HG03064 (cell line): ENCODE measurements at regions not wholly inside any gene's neighbourhood (a gene's known extent, or its start where the extent isn't known, plus 50 kb on each side); places are given as distances from the start of the nearest gene placed in this dataset.

Source experiments
- ATAC-seq: cut with Tn5 transposase; IDR thresholded peaks from one replicate; pipeline ENCODE4 v1.9.1; 2021; ENCODE audit warnings: low read depth; ENCODE audit not compliant: unreplicated experiment

DNA sequence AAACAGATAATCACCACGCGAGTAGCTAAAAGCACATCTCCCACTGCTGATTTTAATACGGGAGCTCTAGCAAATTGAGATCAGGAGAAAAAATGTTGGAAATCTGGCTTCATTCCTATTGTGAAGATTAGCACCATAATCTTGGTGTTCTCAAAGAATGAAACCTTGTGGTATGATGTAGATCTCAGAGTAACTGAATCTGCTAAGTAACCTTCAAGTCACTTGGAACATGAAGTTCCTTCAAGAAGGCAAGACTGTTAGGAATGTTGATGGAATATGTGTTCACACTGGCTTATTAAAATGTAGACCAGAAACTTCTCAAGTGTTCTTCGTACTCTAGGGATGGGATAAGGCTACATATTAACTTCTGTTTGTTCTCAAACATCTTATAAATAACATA, 117.4 kb upstream of the CHRM3 start:
- no peak for ATAC-seq

DNA sequence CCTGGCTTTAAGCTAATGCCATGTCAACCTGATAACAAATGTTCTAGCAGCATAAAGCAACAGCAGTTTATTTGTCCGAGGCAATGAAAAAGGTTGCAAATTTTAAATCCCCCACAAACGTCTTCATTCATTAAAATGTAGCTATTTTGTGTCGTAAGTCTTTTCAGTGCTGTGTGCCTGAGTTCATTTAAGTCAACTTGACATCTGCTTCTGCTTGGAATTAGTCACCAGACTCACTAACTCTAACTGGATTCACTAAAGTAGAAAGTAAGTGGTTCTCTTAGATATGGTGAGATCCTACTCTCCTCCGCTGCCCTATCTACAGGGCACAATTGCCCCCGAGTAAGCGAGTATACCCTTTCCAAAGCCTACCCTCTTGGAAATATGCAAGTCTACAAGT, 118.4 kb upstream of the CHRM3 start:
- no peak for ATAC-seq

- ATAC-seq = no peak
These were observed 122.6 kb upstream of the CHRM3 start for GRCh38 chr1:239263801-239264200.

DNA sequence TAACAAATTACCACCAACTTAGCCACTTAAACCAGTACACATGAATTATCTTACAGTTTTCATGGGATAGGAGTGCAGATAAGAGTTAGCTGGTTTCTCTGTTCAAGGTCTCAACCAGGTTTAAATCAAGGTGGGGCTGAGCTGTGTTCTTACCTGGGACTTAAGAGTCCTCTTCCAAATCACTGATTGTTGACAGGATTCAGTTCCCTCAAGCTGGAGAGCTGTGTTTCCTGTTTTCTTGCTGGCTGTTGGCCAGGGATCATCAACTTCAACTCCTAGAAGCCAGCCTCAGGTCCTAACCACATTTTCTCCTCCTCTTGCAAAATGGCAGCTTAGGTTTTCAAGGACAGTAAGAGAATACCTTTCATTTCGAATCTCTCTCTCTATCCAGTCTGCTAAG, 123.8 kb upstream of the CHRM3 start:
- no peak for ATAC-seq

DNA sequence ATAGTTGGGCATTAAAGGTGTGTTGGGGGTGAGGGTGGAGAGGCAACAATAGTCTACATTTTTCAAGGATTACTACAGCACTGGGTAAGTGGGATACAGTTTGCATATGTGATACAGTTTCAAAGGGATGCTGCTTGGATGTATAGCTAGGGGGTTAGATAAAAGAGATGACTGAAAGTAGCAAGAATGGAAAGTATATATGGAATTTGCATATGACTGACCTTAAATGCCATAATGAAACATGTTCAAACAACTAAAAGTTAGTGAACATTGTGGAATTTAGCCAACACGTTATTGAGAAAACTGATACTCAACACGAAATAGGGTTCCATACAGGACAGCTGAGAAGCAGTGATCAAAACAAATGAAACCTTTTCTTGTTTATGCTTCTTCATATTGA, 124.8 kb upstream of the CHRM3 start:
- ATAC-seq = no peak

DNA sequence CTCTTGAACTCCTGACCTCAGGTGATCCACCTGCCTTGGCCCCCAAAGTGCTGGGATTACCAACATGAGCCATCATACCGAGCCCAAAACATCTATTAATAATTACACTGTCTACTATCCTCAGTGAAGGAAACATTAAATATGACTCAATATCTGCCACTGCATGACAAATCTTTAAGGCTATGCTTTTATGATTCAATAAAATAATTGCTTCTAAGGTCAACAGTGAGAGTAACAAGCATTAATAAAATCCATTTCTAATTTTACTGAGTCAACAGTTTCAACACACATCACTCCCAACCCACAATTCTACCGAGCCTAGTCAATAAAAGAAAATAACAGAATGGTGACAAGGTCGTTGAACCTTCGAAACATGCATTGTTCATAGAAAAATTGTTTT, 125.5 kb upstream of the CHRM3 start:
- no peak for ATAC-seq

DNA sequence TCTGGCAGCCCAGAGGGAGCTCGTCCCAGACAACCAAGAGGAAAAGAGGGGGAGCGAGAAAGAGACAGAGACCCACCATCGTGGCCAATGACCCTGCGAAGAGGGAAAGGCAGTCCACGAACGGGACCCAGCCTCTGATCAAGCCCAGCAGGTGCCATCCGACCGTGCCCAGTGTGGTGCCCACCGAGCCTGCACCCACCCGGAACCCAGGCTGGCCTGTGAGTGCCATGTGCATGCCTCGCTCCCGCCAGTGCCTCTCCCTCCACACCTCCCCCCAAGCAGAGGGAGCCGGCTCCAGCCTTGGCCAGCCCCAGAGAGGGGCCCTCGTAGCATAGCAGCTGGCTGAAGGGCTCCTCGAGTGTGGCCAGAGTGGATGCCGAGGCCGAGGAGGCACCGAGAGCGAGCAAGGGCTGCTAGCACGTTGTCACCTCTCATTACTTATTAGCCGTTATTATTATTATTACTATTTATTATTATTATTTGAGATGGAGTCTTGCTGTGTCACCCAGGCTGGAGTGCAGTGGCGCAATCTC, 130.7 kb upstream of the CHRM3 start:
- ATAC-seq = no peak

DNA sequence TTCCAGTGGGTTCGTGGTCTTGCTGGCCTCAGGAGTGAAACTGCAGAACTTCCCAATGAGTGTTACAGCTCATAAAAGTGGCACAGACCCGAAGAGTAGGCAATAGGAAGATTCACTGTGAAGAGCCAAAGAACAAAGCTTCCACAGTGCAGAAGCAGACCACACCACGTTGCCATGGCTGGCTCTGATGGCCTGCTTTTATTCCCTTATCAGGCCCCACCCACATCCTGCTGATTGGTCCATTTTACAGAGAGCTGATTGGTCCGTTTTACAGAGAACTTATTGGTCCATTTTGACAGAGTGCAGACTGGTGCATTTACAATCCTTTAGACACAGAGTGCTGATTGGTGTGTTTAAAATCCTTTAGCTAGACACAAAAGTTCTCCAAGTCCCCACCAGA, 131.4 kb upstream of the CHRM3 start:
- ATAC-seq = no peak

GRCh38 chr1:239253032-239253431, 133.3 kb upstream of the CHRM3 start:
- no peak for ATAC-seq

DNA sequence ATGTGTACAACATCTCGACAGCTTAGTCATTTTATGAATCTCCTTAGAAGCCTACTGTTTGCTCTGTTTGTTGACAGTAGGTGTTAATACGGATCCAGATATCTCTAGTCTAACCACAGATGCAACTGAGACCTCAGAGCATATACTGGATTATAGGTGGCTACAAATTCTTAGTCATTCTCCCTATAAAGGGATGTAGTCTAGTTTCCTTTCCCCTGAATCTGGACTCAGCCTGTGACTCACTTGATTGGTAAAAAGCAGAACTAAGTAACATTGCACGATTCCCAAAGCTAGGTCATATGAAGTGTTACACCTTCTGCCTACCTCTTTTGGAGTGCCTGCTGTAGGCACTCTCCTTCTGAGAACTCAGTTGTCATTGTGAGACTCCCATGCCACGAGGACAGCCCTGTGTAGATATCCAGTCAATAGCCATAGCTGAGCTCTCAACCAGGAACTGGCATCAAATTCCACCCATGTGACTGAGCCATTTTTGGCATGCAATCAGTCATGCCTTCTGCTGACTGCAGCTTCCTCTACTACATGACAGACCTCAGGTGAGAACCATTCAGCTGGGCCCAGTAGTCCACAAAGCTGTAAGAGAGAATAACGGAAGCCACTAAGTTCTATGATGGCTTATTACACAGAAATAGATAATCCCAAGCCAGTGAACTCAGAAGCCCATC, 135.9 kb upstream of the CHRM3 start:
- no peak for ATAC-seq

GRCh38 chr1:239247285-239247684, 139.1 kb upstream of the CHRM3 start:
- ATAC-seq = no peak

DNA sequence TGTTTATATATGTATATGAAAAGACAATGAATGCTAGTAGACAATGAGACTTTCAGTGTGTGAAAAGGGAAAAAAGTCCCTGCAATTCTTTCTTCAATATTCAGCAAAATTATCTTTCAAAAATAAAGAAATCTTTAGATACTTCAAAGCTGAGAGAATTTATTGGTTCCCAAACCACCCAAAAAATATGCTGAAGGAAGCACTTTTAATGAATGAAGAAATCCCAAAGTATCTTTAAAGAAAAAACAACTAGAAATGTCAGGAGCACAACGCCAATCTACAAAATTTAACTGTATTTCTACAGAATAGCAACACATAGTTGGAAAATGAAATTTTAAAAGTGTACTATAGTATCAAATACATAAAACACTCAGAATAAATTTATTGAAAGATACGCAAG, 142.3 kb upstream of the CHRM3 start:
- ATAC-seq = no peak

DNA sequence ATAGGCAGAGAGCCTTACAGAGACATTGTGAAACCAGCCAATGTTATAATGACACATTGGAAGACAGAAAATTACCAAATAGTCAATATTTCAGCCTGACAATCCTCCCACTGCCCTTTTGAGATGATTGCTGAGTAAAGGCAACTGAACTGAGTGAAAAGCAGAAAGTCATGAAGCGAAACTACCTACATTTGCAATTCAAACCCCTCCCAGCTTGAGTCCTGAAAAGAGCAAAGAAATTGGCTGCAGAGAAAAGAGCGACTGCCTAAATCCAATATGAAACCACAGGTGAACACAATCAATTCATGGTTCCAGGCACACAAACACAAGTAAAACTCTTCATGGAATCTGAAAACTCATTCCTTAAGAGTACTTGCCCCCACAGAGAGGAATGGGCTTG, 143.4 kb upstream of the CHRM3 start:
- no peak for ATAC-seq

DNA sequence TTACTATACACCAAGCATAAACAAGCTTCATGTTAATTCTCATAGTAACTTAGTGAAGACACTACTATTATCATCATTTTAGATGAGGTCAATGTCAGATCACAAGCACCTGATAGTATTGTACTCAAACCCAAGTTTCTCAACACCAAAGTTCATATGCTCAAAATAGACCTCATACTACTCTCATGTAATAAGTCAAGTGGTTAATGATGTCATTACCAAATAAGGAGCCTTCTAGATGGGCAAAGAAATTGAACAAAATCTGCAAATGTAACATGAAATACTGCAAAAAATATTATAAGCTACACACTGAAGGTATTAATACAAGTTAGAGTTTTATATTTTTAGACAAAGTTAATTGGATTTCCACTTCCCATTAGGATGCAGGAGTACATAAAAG, 144.0 kb upstream of the CHRM3 start:
- ATAC-seq = no peak

- ATAC-seq = no peak
These were observed 145.6 kb upstream of the CHRM3 start for GRCh38 chr1:239240736-239241135.

DNA sequence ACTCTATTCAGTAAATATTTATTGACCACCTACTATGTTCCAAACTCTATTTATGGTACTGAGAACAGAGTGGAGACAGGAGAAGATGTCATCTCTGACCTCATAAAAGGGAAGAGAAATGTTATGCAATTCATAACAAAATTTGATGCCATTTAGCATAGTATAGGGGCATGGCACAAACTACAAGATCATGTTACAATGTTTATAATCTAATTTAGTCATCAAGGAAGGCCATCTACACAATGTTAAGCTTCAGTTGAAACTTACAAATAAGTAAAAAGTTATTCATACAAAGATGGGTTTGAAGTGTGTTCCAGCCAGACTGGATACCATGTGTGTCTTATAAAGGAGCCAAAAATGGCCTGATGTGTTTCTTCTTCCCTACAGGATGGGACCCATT, 146.8 kb upstream of the CHRM3 start:
- no peak for ATAC-seq

GRCh38 chr1:239237912-239238311, 148.5 kb upstream of the CHRM3 start:
- ATAC-seq = no peak

DNA sequence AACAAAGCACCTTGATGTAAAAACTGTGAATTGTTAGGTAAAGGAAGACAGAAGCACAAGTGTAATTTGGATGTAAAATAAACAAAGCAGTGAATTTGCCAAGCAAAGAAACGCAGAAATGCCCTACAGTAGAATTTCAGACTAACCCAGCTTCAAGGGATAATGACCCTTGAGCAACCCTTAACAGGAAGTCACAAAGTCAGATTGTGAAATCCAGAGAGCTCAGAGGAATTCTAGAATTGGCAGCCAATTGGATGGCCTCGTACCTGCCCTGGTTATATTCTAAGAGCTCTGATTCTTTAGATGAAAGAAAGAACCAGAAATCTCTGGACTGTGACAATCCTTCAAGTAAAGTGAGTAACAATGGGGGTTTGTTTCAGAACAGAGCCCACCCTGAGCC, 152.7 kb upstream of the CHRM3 start:
- no peak for ATAC-seq

GRCh38 chr1:239232921-239233320, 153.4 kb upstream of the CHRM3 start:
- no peak for ATAC-seq

DNA sequence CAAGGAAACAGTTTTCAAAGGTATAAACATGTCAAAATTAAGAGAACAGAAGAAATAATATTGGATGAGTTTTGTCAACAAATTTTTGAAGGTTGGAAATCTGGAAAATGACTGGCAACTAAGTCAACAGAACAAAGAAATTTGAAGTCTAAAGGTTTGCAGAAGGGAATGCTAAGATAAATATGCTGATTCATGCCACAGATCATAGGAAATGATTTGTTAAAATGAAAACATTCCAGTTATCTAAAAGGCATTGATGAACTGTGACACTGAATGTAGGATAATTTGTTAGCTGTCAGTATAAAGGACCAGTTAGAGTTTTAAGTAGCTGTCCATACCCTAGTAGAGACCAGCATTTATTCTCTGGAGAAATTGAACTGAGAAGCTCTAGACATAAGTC, 157.9 kb upstream of the CHRM3 start:
- no peak for ATAC-seq

- ATAC-seq = no peak
These were observed 161.0 kb upstream of the CHRM3 start for GRCh38 chr1:239225396-239225795.

DNA sequence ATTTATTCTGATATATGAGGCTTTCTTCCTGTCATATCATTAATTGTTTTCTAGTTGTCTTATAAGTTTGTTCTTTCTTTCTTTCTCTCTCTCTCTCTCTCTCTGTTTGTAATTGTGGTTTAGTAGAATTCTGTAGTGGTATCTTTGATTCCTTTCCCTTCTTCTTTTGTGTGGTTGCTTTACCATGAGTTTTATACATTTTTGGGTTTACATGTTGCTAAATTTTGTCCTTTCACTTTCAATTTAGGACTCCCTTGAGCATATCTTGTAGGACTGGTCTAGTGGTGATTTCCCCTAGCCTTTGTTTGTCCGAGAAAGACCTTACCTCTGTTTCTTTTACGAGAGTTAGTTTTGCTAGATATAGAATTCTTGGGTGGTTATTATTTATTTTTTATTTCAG, 162.3 kb upstream of the CHRM3 start:
- ATAC-seq = no peak

- no peak for ATAC-seq
These were observed 163.4 kb upstream of the CHRM3 start for GRCh38 chr1:239222999-239223398.
